ENCODE measurements at regions not wholly inside any gene's neighbourhood (a gene's known extent, or its start where the extent isn't known, plus 50 kb on each side); places are given as distances from the start of the nearest gene placed in this dataset.

- DNase-seq, result no peak
These were observed 216.2 kb downstream of the MYLK4 start for GRCh38 chr6:2534406-2535042.

DNA sequence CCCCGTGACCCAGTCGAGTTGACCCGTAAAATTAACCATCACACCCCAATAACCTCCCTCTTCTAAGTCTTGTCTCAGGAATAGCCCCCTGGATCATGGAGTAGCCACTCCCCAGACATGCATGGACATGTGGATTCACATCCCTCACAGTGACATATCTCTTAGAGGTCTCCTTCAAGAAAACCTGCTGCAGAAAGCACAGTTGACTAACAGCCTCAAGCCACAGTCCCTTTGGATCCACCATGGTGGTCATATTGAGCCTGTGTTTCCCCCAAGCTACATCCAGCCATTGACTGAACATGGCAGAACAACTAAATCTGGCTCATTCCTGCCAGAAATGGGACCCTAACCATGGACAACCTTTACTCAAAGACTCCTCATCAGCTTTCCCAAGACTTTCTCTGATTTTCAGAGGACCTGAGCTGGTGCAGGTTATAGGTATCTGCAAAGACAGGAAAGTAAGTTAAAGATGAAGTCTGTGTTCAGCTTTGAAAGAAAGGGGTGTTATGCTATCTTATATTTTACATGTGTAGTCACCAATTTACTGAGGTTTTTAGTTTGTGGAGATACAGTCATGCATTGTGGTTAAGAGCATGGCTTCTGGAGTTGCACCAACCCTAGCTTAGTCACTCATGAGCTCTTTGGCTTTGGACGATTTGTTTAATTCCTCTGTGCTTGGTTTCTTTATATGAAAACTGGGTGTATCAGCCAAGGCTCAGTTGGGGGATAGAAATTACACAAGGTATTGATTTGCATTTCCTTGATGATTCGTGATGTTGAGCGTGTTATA, 219.1 kb downstream of the MYLK4 start:
- DNase-seq, result no peak

- no peak for DNase-seq
These were observed 221.5 kb downstream of the MYLK4 start for GRCh38 chr6:2529211-2529719.

DNA sequence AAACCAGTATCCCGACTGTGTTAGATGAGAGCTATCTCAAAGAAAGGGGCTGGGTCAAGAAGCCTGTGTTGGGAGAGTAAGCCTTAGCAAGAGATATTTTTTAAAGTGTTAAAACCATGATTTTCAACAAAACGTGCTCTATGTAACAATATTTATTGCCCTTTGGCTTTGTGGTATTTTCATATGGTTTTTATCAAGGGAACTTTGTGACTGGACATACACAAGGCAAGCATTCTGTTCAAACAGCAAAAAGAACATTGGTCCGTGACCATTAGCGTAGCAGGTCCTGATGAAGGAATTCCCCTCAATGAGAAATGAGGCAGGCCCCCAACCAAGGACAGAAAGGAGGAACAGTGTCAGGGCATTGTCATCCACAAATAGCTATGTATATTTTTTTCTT, 222.6 kb downstream of the MYLK4 start:
- no peak for DNase-seq

DNA sequence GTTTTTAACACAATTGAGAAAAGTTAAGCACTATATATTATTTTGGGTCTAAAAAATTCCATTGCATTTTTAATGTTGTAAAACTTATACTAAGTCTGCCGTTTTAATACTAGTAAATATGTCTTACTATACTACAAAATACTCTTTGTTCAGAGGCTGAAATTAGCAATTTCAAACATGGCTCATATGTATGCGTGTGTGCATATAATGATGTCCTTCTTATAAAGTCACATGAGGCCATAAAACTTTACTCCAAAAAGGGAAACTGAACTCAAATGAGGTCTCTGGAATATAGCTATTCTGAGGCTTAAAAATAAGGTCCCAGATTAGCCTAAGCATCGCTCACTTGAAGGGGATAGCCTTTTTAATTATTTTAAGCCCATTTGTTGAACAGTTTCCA, 224.0 kb downstream of the MYLK4 start:
- no peak for DNase-seq

DNA sequence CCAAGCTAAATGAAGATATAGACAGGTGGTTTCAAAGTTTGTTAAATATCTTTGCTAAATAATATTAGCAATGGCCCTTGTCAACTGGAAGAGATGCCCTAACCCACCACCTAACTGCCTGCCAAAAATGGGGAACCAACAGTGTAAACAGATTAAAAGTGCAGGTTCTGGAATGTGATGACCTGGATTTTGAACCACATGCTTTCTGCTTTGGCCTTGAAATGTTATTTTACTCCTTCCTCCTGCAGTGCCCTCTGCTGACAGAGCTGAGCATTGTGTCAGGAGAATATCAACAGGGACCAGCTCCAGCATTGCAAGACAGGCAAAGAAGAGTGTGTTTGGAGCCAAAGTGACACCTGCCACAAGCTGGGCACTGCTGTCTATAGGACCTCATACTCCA, 226.6 kb downstream of the MYLK4 start:
- DNase-seq, result no peak

DNA sequence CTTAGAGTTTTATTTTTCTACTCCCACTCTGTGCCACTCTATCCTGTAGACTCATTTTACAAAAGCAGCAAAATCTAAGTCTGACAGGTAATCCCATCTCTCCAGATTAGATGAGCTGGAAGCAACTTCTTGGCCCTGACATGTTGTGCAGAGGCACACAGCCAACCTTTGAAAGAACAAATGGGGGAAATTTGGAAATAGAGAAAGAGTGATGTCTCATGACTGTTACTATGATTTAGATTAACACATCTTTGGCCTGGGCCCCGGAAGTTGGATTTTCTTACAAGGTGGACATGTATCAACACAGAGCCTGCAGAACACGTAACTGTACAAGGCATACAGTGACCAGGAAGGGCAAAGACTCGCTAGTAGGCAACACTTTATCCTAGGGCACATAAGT, 227.7 kb downstream of the MYLK4 start:
- DNase-seq, result no peak

DNA sequence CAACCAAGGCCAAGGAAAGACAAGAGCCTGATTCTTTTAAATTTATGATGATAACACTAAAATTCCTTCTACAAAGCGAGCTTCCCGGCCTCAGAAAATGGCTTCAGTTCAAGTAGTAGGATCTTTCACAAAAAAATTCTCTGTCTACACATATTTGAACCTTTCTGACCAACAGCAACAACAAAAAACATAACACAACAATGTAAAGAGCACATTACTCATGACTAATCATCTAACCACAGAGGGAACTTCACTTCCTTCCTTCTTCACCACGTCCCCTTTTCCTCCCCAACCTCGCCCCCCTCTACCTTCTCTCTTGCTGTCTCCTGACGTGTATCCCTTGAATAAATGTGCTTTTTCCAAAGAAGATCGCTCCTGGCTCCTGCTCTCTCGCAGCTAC, 228.2 kb downstream of the MYLK4 start:
- DNase-seq, result no peak

DNA sequence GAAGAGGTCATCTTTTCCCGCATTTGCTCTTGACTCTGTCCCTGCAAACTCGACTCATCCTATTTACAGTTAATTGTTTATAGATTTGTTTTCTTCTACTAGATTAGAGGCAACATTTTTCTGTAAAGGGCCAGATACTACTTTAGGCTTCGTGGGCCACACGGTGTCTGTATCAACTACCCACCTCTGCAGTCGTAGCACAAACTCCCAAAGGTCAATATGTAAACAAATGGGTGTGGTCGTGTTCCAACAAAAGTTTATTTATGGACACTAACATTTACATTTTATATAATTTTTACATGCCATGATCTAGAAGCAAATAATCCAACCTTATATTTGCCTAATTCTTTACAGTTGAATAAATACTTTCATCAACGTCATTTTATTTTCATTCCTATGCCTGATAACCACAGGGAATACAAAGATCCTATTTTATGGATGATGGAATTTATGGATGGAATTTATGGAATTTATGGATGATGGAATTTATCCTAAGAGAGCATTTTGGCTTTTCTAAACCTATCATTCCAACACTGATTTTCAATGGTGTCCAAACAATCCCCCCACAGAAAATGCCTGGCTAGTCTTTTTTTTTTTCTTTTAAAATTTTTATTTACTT, 232.8 kb downstream of the MYLK4 start:
- no peak for DNase-seq

DNA sequence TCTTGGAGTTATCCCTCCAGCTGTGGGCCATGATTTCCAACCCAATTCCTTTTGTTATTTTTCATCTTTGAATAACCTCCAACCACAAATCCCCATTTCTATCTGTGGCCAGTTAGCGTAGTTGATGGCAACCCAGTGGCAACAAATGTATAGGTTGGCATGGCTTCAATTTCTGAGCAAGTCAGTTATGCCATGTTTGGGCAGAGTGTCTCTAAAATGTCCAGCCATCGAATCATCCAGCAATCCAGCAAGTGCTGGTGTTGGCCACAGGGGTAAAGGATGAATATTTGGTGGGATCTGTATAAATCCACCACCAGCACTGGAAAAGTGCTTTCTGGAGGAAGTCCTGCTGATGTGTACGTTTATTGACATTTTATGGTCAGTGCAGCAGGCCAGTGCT, 233.3 kb downstream of the MYLK4 start:
- no peak for DNase-seq

DNA sequence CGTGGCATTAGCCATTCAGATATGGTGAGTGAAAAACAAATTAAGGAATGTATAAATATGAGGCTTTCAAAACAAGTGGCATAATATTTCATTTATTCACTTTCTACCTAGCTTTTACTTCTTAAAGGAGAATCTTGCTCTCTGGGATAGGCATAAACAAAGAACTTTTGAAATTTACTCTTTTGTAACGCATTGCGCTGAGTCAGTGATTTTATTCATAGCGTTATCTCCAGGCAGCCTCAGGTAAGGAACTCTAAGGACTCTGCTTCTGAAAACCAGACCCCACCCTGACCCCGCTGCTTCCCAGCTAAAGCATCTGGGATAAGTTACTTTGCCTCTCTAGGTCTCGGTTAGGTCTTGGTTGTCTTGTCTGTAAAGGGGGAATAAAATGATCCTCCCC, 234.7 kb downstream of the MYLK4 start:
- no peak for DNase-seq

DNA sequence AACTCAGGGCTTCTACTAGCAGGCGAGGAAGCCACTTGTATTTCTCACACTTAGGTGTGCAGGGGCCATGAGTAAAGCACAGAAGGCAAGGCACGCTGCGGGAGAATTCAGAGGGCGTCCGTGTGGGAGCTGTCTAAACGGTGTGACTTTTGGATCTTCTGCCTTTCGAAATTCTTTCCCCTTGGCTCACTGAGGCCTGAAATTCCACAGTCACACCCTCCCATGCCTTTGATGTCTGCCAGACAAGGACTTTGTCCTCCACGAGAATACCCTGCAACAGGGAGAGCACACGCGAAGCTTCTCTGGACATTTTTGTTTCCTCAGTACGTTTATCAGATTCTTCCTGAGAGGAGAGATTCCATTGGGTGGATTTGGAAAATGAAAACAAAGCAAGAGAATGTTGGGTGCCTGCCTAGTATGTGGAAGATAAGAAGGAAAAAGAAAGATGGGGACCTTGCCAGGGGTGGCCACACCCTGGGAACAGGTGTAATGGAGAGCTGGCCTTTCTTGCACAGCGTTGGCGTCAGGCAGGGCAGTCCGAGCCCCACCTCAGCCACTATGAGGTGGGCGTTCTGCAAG, 235.7 kb downstream of the MYLK4 start:
- DNase-seq, result no peak

DNA sequence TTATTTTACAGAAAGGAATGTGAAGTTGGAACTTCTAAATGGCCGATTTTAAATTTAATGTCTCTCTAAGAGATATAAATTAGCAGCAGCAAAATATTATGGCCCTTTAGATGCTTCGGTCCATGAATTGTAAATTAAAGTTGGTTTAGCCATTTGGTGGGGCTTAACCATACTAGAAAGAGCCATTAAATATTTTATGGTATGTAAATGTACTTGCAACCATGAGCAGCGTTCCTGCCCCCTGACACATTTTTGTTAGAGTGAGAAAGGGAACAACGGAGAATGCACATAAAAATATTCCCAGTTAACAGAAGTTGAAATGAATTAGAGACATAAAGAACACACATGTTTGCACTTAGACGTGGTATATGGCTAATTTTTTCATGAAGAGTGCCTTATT, 237.9 kb downstream of the MYLK4 start:
- DNase-seq, result no peak

GRCh38 chr6:2510316-2510715, 240.4 kb downstream of the MYLK4 start:
- DNase-seq, result no peak

- no peak for DNase-seq
These were observed 241.0 kb downstream of the MYLK4 start for GRCh38 chr6:2509711-2510110.

DNA sequence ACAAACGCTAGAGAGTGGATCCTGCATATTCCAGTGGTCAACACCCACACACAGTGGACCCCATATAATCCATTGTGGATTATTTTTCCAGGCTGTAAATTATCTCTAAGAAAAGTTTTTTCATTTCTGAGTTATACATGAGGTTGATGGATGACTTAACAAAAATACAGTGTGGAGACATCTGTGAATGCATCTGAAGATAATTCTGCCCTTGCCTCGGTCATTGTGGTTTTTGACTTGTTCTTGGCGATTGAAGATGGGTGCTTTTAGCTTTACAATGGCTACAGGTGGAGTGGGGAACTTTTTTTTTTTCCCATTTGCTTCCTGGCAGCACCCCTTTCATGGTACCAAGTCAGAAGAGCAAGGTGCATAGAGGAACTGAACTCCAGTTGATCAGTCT, 242.7 kb downstream of the MYLK4 start:
- no peak for DNase-seq

DNA sequence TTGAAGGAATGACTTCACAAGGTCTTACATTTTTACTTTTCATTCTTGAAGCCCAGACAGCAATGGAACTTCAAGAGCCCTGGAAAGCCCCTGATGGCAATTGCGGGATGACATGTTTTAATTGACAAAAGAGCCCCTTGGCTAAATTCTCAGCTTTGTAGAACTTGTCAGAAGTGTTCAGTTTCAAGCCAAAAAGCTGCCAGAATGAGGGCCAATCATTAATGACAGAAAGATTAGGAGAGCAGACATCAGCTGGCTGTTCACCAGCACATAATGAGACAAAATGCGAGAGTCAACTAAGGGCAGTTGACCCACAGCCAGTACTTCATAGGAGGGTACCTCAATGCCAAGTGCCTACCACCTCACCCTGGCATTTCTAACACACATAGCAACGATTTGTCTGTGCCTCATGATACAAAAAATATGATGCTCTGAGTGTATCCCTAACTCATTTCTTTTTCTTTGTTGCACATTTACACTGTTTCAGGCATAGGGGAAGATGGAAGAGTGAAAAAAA, 243.1 kb downstream of the MYLK4 start:
- DNase-seq, result no peak

DNA sequence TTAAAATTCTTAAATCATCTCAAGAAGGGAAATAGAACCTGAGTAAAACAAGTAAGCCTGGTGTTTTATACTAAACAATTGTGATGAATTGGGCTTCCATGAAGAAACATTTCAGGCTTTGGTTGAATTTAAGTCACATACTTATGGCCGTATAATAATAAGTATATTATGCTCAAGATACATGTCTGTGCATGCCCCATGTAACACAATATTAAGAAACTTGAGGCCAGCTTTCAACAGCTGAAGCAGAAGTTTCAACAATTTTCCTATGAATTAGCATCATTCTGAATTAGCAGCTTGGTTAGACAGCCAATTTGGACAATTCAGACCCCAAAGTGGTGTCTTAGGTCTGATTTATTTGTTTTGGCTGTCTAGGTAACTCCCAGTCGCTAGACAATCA, 243.7 kb downstream of the MYLK4 start:
- DNase-seq, result no peak

- DNase-seq, result no peak
These were observed 245.1 kb downstream of the MYLK4 start for GRCh38 chr6:2505624-2506023.

DNA sequence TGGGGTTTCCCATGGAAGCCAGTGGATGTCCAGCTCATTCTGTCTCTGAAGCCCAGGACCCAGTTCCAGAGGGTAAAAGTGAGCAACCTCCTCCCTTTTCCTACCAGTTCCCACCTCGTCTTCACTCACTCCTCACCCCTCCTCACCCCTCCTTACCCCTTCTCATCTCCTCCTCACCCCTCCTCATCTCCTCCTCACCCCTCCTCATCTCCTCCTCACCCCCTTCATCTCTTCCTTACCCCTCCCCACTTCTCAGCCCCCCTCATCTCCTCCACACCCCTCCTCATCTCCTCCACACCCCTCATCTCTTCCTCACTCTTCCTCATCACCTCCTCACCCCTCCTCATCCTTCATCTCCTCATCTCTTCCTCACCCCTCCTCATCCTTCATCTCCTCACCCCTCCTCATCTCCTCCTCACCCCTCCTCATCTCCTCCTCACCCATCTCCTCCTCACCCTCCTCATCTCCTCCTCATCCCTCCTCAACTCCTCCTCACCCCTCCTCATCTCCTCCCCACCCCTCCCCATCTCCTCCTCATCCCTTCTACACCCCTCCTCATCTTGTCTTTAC, 246.1 kb downstream of the MYLK4 start:
- no peak for DNase-seq

GRCh38 chr6:2503816-2504494, 246.8 kb downstream of the MYLK4 start:
- no peak for DNase-seq

DNA sequence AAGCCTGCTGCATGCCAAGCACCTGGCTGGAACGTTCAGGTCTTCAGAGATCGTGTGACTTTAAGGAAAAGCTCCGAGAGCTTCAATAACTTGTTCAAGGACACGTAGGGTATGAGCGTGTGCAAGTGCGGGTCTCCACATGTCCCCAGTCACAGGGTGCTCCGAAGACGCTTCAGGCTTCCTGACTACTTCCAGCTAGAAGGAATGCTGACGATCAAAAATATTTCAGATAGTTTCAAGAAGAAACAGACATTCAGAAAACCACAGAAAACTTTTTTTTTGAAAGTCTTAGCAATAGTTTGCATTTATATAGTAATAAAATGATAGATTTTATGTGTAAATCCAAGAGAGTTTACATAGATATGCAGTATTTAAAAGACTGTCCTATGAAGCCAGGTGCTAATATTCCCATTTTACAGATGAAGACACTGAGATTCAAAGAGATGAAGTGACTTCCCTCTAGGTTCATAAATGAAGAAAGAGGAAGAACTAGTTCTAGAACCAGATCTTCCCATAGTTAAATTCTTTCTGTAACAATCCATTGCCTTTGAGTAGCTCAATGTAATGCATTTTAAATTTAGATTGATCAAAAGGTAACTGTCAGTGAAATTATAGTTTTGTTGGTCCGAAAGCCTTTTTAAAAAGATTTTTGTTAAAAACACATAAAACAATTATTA, 247.6 kb downstream of the MYLK4 start:
- DNase-seq, result no peak
